Gastrocnemius medialis (tissue), 4 donors: ENCODE measurements at regions not wholly inside any gene's neighbourhood (a gene's known extent, or its start where the extent isn't known, plus 50 kb on each side); places are given as distances from the start of the nearest gene placed in this dataset.

ENCODE experiments used
- ATAC-seq, 2 donors: fragments of 150-250 bp; one replicate each; pipeline ENCODE4 v1.9.1; 2016
- DNase-seq, 2 donors: peaks; one replicate each; pipeline ENCODE4 v3.0.0-alpha.2; 2019
- H3K27ac ChIP-seq, 4 donors: fragments of 200-600 bp; sonication (generic); 1 replicate in 1 of 4; 2 replicates in 3 of 4; pipeline ENCODE4 v1.5.1; 2016 to 2018; ENCODE audit warnings: mild to moderate bottlenecking in 2 of 4, moderate library complexity in 1 of 4
- H3K27me3 ChIP-seq, 3 donors: fragments of 200-600 bp; sonication (generic) in 2 of 3; 1 replicate in 1 of 3; 2 replicates in 2 of 3; pipeline versions ENCODE4 v1.5.1 to v1.6.0; 2016 to 2019; ENCODE audit warnings: mild to moderate bottlenecking in 1 of 3, moderate library complexity in 1 of 3
- H3K36me3 ChIP-seq, 2 donors: fragments of 200-600 bp; sonication (generic) in 1 of 2; one replicate each; pipeline ENCODE4 v1.5.1; 2017 to 2018
- H3K4me1 ChIP-seq, 2 donors: fragments of 200-600 bp; sonication (generic) in 1 of 2; one replicate each; pipeline ENCODE4 v1.5.1; 2016 to 2017; ENCODE audit warnings: mild to moderate bottlenecking in 2 of 2
- H3K4me3 ChIP-seq, 4 donors: fragments of 200-600 bp; sonication (generic) in 3 of 4; 1 replicate in 1 of 4; 2 replicates in 3 of 4; pipeline ENCODE4 v1.5.1; 2016 to 2019; ENCODE audit warnings: mild to moderate bottlenecking in 2 of 4
- H3K9me3 ChIP-seq, 3 donors: fragments of 200-600 bp; sonication (generic) in 2 of 3; 1 replicate in 1 of 3; 2 replicates in 2 of 3; pipeline ENCODE4 v1.5.1; 2016 to 2019
- POLR2A ChIP-seq, 2 donors: fragments of 450-650 bp; IDR thresholded peaks; one replicate each; pipeline ENCODE4 v1.6.1; 2017; ENCODE audit warnings: antibody characterized with exemption in 2 of 2, mild to moderate bottlenecking in 2 of 2, moderate library complexity in 2 of 2
- in situ Hi-C, 4 donors: fragments of 200-750 bp; cut with MboI; loops; one replicate each; pipeline versions ENCODE4 v1.15.0 to v1.8.0; 2017; ENCODE audit warnings: low sequenced_read_pairs in 4 of 4
- intact Hi-C: fragments of 100-400 bp; cut with DNase I; formaldehyde crosslinking; loops from one replicate; pipeline ENCODE4 v1.15.1; 2023; ENCODE audit warnings: low total_unique reads
- TF ChIP-seq, protein P1 (sequence below), 5 experiments: fragments of 450-650 bp in 3 of 5; fragments of 200-600 bp in 2 of 5; sonication (generic) in 2 of 5; IDR thresholded peaks in 4 of 5; conservative IDR thresholded peaks in 1 of 5; 1 replicate in 4 of 5; 2 replicates in 1 of 5; pipeline ENCODE4 v1.5.1; 2016 to 2019; ENCODE audit warnings: antibody characterized with exemption in 5 of 5, mild to moderate bottlenecking in 3 of 5, moderate library complexity in 3 of 5

DNA sequence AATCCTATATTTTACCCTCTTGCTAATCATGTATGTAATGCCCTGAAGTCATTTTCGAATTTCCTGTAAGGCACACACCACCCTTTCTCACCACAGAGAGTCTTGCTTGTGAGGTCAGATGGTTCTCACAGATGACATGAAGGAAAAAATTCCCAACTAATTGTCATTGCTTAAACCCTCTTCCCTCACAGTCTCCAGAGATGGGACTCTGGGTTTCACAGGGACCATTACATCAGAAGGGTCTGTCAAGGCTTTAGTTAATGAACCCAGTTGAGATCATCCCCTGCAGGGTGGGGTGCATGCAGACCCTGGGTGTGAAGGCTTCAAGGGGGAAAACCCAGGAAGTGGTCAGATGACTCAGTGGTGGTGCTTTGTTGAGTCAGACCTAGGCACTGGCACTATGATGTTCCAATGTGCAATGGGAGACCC, 229.6 kb downstream of the BCAT1 start:
- TF ChIP-seq POLR2A (IDR thresholded peaks at IDR 0.05): no peak
- TF ChIP-seq, protein P1, sequence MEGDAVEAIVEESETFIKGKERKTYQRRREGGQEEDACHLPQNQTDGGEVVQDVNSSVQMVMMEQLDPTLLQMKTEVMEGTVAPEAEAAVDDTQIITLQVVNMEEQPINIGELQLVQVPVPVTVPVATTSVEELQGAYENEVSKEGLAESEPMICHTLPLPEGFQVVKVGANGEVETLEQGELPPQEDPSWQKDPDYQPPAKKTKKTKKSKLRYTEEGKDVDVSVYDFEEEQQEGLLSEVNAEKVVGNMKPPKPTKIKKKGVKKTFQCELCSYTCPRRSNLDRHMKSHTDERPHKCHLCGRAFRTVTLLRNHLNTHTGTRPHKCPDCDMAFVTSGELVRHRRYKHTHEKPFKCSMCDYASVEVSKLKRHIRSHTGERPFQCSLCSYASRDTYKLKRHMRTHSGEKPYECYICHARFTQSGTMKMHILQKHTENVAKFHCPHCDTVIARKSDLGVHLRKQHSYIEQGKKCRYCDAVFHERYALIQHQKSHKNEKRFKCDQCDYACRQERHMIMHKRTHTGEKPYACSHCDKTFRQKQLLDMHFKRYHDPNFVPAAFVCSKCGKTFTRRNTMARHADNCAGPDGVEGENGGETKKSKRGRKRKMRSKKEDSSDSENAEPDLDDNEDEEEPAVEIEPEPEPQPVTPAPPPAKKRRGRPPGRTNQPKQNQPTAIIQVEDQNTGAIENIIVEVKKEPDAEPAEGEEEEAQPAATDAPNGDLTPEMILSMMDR (IDR thresholded peaks at IDR 0.05 in 4 of 5, conservative IDR thresholded peaks at IDR 0.05 in 1 of 5): no peak
- no peak overlapping the region for H3K27ac ChIP-seq
- no peak for ATAC-seq
- H3K4me1 ChIP-seq: no peaks in the 10 kb centered on the region
- in situ Hi-C loops: no loop called here
- no peaks in the 10 kb centered on the region for H3K27me3 ChIP-seq
- no peak overlapping the region for H3K4me3 ChIP-seq
- no peaks in the 10 kb centered on the region for H3K9me3 ChIP-seq
- H3K36me3 ChIP-seq: no peaks in the 10 kb centered on the region
- intact Hi-C loops: no loop called here
- DNase-seq: no peak

GRCh38 chr12:24718617-24719016, 230.3 kb downstream of the BCAT1 start:
- no peak overlapping the region for H3K27ac ChIP-seq
- H3K36me3 ChIP-seq: no peaks in the 10 kb centered on the region
- no peaks in the 10 kb centered on the region for H3K27me3 ChIP-seq
- intact Hi-C loops: no loop called here
- in situ Hi-C loops: no loop called here
- H3K4me3 ChIP-seq: no peak overlapping the region
- DNase-seq: no peak
- no peak for ATAC-seq
- TF ChIP-seq, protein P1 (IDR thresholded peaks at IDR 0.05 in 4 of 5, conservative IDR thresholded peaks at IDR 0.05 in 1 of 5): no peak
- no peak for TF ChIP-seq POLR2A (IDR thresholded peaks at IDR 0.05)
- no peaks in the 10 kb centered on the region for H3K4me1 ChIP-seq
- no peaks in the 10 kb centered on the region for H3K9me3 ChIP-seq

- in situ Hi-C loops: no loop called here
- intact Hi-C loops: no loop called here
- TF ChIP-seq, protein P1 (IDR thresholded peaks at IDR 0.05 in 4 of 5, conservative IDR thresholded peaks at IDR 0.05 in 1 of 5): no peak
- no peak for TF ChIP-seq POLR2A (IDR thresholded peaks at IDR 0.05)
- DNase-seq (no peak), ATAC-seq (no peak)
- H3K4me3 ChIP-seq: no peak overlapping the region
- no peaks in the 10 kb centered on the region for H3K36me3 ChIP-seq
- no peaks in the 10 kb centered on the region for H3K4me1 ChIP-seq
- no peak overlapping the region for H3K27ac ChIP-seq
- no peaks in the 10 kb centered on the region for H3K9me3 ChIP-seq
- H3K27me3 ChIP-seq: no peaks in the 10 kb centered on the region
Observed at GRCh38 chr12:24714237-24714636, 234.7 kb downstream of the BCAT1 start.

GRCh38 chr12:24711056-24712008, 237.6 kb downstream of the BCAT1 start:
- intact Hi-C loops: no loop called here
- DNase-seq: no peak
- Histone ChIP-seq H3K36me3 (no peaks in the 10 kb centered on the region), H3K9me3 (no peaks in the 10 kb centered on the region), H3K4me3 (no peak overlapping the region), H3K4me1 (no peaks in the 10 kb centered on the region), H3K27ac (no peak overlapping the region), H3K27me3 (no peaks in the 10 kb centered on the region)
- no peak for ATAC-seq
- in situ Hi-C loops: no loop called here
- TF ChIP-seq POLR2A (IDR thresholded peaks at IDR 0.05): no peak
- TF ChIP-seq, protein P1 (IDR thresholded peaks at IDR 0.05 in 4 of 5, conservative IDR thresholded peaks at IDR 0.05 in 1 of 5): no peak
